Body of pancreas (tissue), 4 donors: ENCODE measurements at regions not wholly inside any gene's neighbourhood (a gene's known extent, or its start where the extent isn't known, plus 50 kb on each side); places are given as distances from the start of the nearest gene placed in this dataset.

ENCODE experiments used
- POLR2A ChIP-seq, 3 donors: fragments of 450-650 bp; IDR thresholded peaks; one replicate each; pipeline ENCODE4 v1.6.1; 2016; ENCODE audit warnings: antibody characterized with exemption in 3 of 3, mild to moderate bottlenecking in 2 of 3
- TF ChIP-seq, protein P1 (sequence below), 7 experiments: fragments of 450-650 bp in 4 of 7; fragments of 200-600 bp in 3 of 7; sonication (generic) in 3 of 7; IDR thresholded peaks; one replicate each; pipeline ENCODE4 v1.5.1; 2016 to 2019; ENCODE audit warnings: antibody characterized with exemption in 7 of 7

GRCh38 chr6:25169961-25170360 is 109.2 kb upstream of the CARMIL1 start:
- TF ChIP-seq, protein P1, sequence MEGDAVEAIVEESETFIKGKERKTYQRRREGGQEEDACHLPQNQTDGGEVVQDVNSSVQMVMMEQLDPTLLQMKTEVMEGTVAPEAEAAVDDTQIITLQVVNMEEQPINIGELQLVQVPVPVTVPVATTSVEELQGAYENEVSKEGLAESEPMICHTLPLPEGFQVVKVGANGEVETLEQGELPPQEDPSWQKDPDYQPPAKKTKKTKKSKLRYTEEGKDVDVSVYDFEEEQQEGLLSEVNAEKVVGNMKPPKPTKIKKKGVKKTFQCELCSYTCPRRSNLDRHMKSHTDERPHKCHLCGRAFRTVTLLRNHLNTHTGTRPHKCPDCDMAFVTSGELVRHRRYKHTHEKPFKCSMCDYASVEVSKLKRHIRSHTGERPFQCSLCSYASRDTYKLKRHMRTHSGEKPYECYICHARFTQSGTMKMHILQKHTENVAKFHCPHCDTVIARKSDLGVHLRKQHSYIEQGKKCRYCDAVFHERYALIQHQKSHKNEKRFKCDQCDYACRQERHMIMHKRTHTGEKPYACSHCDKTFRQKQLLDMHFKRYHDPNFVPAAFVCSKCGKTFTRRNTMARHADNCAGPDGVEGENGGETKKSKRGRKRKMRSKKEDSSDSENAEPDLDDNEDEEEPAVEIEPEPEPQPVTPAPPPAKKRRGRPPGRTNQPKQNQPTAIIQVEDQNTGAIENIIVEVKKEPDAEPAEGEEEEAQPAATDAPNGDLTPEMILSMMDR (IDR thresholded peaks at IDR 0.05), result no peak
- no peak for TF ChIP-seq POLR2A (IDR thresholded peaks at IDR 0.05)
